ENCODE measurements at regions not wholly inside any gene's neighbourhood (a gene's known extent, or its start where the extent isn't known, plus 50 kb on each side); places are given as distances from the start of the nearest gene placed in this dataset.

DNA sequence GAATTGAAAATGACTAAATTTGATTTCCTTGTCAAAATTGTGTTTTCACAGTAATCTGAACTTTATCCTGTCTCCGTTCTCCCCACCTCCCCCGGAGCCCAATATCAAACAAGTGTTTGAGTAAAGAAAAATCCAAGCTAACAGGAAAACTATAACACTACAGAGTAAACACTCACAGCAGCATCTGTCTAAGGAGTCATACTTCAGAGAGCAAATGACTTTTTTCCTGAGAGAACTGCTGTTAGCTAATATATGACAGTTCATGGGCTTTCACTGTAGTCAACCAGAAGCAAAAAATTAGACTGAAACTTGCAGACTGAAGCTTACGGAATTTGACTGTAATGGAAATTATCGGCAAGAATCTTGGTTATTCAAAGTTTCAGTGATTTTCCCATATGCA lies 321.7 kb downstream of the ANKRD50 start:
- DNase-seq: no peak
- Histone ChIP-seq H3K36me3 (ENCODE audit: insufficient read depth, low read length) (no peaks in the 10 kb centered on the region), H3K4me3 (ENCODE audit: low read length) (no peak overlapping the region), H3K27me3 (ENCODE audit: insufficient read depth, low read length, poor library complexity, severe bottlenecking) (no peaks in the 10 kb centered on the region), H3K9me3 (ENCODE audit: low read length) (no peaks in the 10 kb centered on the region), H3K4me1 (ENCODE audit: insufficient read depth, low read length) (no peaks in the 10 kb centered on the region), H3K27ac (ENCODE audit: low read depth, low read length) (no peak overlapping the region)
- Mint-ChIP-seq H3K4me3 (no peak overlapping the region), H3K27me3 (no peaks in the 10 kb centered on the region), H3K27ac (no peak overlapping the region), H3K9me3 (peaks cover 0 to 4% (median 2%) of the 10 kb centered on the region in 5 donors), H3K36me3 (no peaks in the 10 kb centered on the region), H3K4me1 (no peaks in the 10 kb centered on the region)
- ChIA-PET POLR2A (no interaction called here), CTCF (no interaction called here)

- Histone ChIP-seq H3K9me3 (ENCODE audit: low read length) (no peaks in the 10 kb centered on the region), H3K4me1 (ENCODE audit: insufficient read depth, low read length) (no peaks in the 10 kb centered on the region), H3K27ac (ENCODE audit: low read depth, low read length) (no peak overlapping the region), H3K27me3 (ENCODE audit: insufficient read depth, low read length, poor library complexity, severe bottlenecking) (no peaks in the 10 kb centered on the region), H3K36me3 (ENCODE audit: insufficient read depth, low read length) (no peaks in the 10 kb centered on the region), H3K4me3 (ENCODE audit: low read length) (no peak overlapping the region)
- Mint-ChIP-seq H3K4me1 (no peaks in the 10 kb centered on the region), H3K36me3 (no peaks in the 10 kb centered on the region), H3K9me3 (peaks cover 0 to 5% (median 0%) of the 10 kb centered on the region in 5 donors), H3K27ac (no peak overlapping the region), H3K27me3 (no peaks in the 10 kb centered on the region), H3K4me3 (no peak overlapping the region)
- DNase-seq: no peak
- ChIA-PET POLR2A (no interaction called here), CTCF (no interaction called here)
Measured at GRCh38 chr4:124396333-124396732, 316.2 kb downstream of the ANKRD50 start.

DNA sequence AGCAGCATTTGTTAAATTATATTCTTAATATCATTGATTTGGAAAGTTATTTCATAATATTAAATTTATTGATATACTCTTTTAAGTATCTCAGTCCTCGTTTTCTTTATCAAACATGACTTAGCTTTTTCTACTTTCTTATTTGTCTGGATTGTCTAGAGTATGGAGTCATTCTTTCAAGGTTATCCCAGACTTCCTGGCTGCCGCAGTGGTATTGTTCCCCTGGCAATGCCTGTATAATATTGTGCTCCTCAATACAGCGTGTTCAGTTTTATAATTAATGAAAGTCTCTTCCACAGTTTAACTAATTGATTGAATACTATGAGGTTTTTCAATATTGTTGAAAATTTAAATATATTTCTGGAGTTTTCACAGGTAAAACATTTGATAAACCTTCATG lies 310.9 kb downstream of the ANKRD50 start:
- CTCF ChIA-PET: no interaction called here

GRCh38 chr4:124409044-124409443 lies 303.5 kb downstream of the ANKRD50 start:
- Histone ChIP-seq H3K4me3 (ENCODE audit: low read length) (no peak overlapping the region), H3K4me1 (ENCODE audit: insufficient read depth, low read length) (no peaks in the 10 kb centered on the region), H3K27ac (ENCODE audit: low read depth, low read length) (no peak overlapping the region), H3K9me3 (ENCODE audit: low read length) (no peaks in the 10 kb centered on the region), H3K27me3 (ENCODE audit: insufficient read depth, low read length, poor library complexity, severe bottlenecking) (no peaks in the 10 kb centered on the region), H3K36me3 (ENCODE audit: insufficient read depth, low read length) (no peaks in the 10 kb centered on the region)
- Mint-ChIP-seq H3K9me3 (peaks cover 0 to 11% (median 5%) of the 10 kb centered on the region in 5 donors), H3K36me3 (no peaks in the 10 kb centered on the region), H3K27me3 (peaks cover 0 to 2% of the 10 kb centered on the region in 2 donors), H3K27ac (no peak overlapping the region), H3K4me1 (no peaks in the 10 kb centered on the region), H3K4me3 (no peak overlapping the region)
- DNase-seq: no peak
- CTCF ChIA-PET: no interaction called here
- POLR2A ChIA-PET: no interaction called here

More for the DNA sequence above, 310.9 kb downstream of the ANKRD50 start:
- Mint-ChIP-seq H3K4me3 (no peak overlapping the region), H3K27me3 (no peaks in the 10 kb centered on the region), H3K36me3 (no peaks in the 10 kb centered on the region), H3K4me1 (no peaks in the 10 kb centered on the region), H3K9me3 (peaks cover 0 to 7% (median 5%) of the 10 kb centered on the region in 5 donors), H3K27ac (no peak overlapping the region)
- no peak for DNase-seq
- H3K27ac ChIP-seq (ENCODE audit: low read depth, low read length): no peak overlapping the region
- no peaks in the 10 kb centered on the region for H3K27me3 ChIP-seq (ENCODE audit: insufficient read depth, low read length, poor library complexity, severe bottlenecking)
- no peak overlapping the region for H3K4me3 ChIP-seq (ENCODE audit: low read length)
- H3K9me3 ChIP-seq (ENCODE audit: low read length): no peaks in the 10 kb centered on the region
- POLR2A ChIA-PET: no interaction called here
- H3K4me1 ChIP-seq (ENCODE audit: insufficient read depth, low read length): no peaks in the 10 kb centered on the region
- no peaks in the 10 kb centered on the region for H3K36me3 ChIP-seq (ENCODE audit: insufficient read depth, low read length)

DNA sequence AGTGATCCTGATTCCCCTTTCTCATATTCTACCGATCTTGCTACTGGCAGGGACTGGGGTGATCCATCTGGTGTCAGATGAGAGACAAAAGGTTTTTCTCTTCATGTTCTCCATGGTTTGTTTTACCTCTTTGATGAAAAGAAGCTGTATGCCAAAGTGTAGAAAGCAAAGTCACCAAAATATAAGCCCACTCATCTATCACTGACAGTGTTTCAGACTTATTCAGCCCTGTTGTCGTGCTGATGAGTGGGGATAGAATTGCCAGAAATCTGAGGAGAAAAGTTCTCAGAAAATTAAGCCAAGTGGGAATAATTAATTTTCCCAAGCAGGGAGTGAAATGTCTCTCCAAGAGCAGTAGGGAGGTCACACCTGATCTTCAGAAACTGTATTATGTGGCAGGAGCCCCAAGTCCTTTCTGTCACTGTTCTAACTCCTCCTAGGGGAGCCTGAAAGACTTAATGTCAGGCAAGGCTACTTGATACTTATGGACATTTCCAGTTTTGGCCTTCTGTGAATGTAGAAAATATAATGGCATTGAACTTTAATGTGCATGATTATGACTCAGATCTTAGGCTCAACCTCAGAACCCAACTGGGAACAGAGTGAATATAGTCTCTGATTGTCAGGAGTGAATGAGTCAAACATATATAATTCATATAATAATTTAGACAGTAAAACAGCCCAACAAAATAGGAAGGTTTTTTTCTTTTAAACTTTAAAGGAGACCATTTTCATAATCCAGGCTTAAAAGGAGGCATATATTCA lies 298.1 kb downstream of the ANKRD50 start:
- ChIA-PET POLR2A (no interaction called here), CTCF (no interaction called here)
- no peak overlapping the region for H3K27ac ChIP-seq (ENCODE audit: low read depth, low read length)
- H3K27me3 Mint-ChIP-seq: peaks cover 0 to 2% of the 10 kb centered on the region in 2 donors
- H3K4me3 Mint-ChIP-seq: no peak overlapping the region
- H3K9me3 Mint-ChIP-seq: peaks cover 0 to 8% (median 0%) of the 10 kb centered on the region in 5 donors
- no peak overlapping the region for H3K27ac Mint-ChIP-seq
- no peaks in the 10 kb centered on the region for H3K27me3 ChIP-seq (ENCODE audit: insufficient read depth, low read length, poor library complexity, severe bottlenecking)
- DNase-seq: no peak
- H3K36me3 ChIP-seq (ENCODE audit: insufficient read depth, low read length): no peaks in the 10 kb centered on the region
- H3K4me3 ChIP-seq (ENCODE audit: low read length): no peak overlapping the region
- H3K4me1 Mint-ChIP-seq: no peaks in the 10 kb centered on the region
- no peaks in the 10 kb centered on the region for H3K4me1 ChIP-seq (ENCODE audit: insufficient read depth, low read length)
- no peaks in the 10 kb centered on the region for H3K9me3 ChIP-seq (ENCODE audit: low read length)
- no peaks in the 10 kb centered on the region for H3K36me3 Mint-ChIP-seq

DNA sequence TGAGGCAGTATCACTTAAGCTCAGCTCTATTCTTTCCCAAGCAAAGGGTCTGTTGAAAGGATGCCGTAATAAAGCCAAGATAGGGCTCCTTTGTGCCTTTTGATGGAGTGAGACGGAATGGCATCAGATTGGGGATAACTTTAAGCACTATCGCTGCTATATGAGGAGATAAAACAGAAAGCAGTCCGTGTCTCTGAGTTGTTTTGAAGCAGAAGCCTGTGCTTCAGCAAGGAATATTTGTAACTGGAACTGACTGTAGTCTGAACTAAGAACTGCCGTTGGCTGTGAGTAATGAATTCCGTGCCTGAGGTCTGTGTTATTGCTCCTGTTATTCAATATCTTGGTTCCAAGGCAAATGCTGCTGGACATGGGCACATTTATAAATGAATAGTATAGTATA lies 297.4 kb downstream of the ANKRD50 start:
- H3K27ac ChIP-seq (ENCODE audit: low read depth, low read length): no peak overlapping the region
- Mint-ChIP-seq H3K4me1 (no peaks in the 10 kb centered on the region), H3K27me3 (peaks cover 0 to 2% of the 10 kb centered on the region in 2 donors)

GRCh38 chr4:124417371-124417770 lies 295.2 kb downstream of the ANKRD50 start:
- Histone ChIP-seq H3K4me1 (ENCODE audit: insufficient read depth, low read length) (no peaks in the 10 kb centered on the region), H3K27ac (ENCODE audit: low read depth, low read length) (no peak overlapping the region), H3K9me3 (ENCODE audit: low read length) (no peaks in the 10 kb centered on the region), H3K27me3 (ENCODE audit: insufficient read depth, low read length, poor library complexity, severe bottlenecking) (no peaks in the 10 kb centered on the region), H3K4me3 (ENCODE audit: low read length) (no peak overlapping the region), H3K36me3 (ENCODE audit: insufficient read depth, low read length) (no peaks in the 10 kb centered on the region)
- Mint-ChIP-seq H3K27me3 (peaks cover 0 to 2% of the 10 kb centered on the region in 2 donors), H3K4me1 (no peaks in the 10 kb centered on the region), H3K4me3 (no peak overlapping the region), H3K9me3 (peaks cover 0 to 8% (median 0%) of the 10 kb centered on the region in 5 donors), H3K36me3 (no peaks in the 10 kb centered on the region), H3K27ac (no peak overlapping the region)
- CTCF ChIA-PET: no interaction called here
- POLR2A ChIA-PET: no interaction called here
- no peak for DNase-seq

More for the DNA sequence above, 297.4 kb downstream of the ANKRD50 start:
- POLR2A ChIA-PET: no interaction called here
- H3K9me3 ChIP-seq (ENCODE audit: low read length): no peaks in the 10 kb centered on the region
- no peaks in the 10 kb centered on the region for H3K4me1 ChIP-seq (ENCODE audit: insufficient read depth, low read length)
- CTCF ChIA-PET: no interaction called here
- H3K36me3 ChIP-seq (ENCODE audit: insufficient read depth, low read length): no peaks in the 10 kb centered on the region
- H3K27me3 ChIP-seq (ENCODE audit: insufficient read depth, low read length, poor library complexity, severe bottlenecking): no peaks in the 10 kb centered on the region
- H3K36me3 Mint-ChIP-seq: no peaks in the 10 kb centered on the region
- peaks cover 0 to 8% (median 0%) of the 10 kb centered on the region in 5 donors for H3K9me3 Mint-ChIP-seq
- H3K4me3 Mint-ChIP-seq: no peak overlapping the region
- no peak overlapping the region for H3K27ac Mint-ChIP-seq
- no peak for DNase-seq
- no peak overlapping the region for H3K4me3 ChIP-seq (ENCODE audit: low read length)

- POLR2A ChIA-PET: no interaction called here
- no peak overlapping the region for H3K4me3 ChIP-seq (ENCODE audit: low read length)
- Mint-ChIP-seq H3K9me3 (peaks cover 0 to 7% (median 0%) of the 10 kb centered on the region in 5 donors), H3K36me3 (no peaks in the 10 kb centered on the region), H3K4me1 (no peaks in the 10 kb centered on the region), H3K27me3 (no peaks in the 10 kb centered on the region), H3K27ac (no peak overlapping the region), H3K4me3 (no peak overlapping the region)
- CTCF ChIA-PET: no interaction called here
- no peaks in the 10 kb centered on the region for H3K4me1 ChIP-seq (ENCODE audit: insufficient read depth, low read length)
- no peaks in the 10 kb centered on the region for H3K27me3 ChIP-seq (ENCODE audit: insufficient read depth, low read length, poor library complexity, severe bottlenecking)
- H3K36me3 ChIP-seq (ENCODE audit: insufficient read depth, low read length): no peaks in the 10 kb centered on the region
- H3K27ac ChIP-seq (ENCODE audit: low read depth, low read length): no peak overlapping the region
- H3K9me3 ChIP-seq (ENCODE audit: low read length): peaks cover 3% of the 10 kb centered on the region
- DNase-seq: no peak
Measured at GRCh38 chr4:124420166-124420695, 292.3 kb downstream of the ANKRD50 start.
